ENCODE measurements at regions not wholly inside any gene's neighbourhood (a gene's known extent, or its start where the extent isn't known, plus 50 kb on each side); places are given as distances from the start of the nearest gene placed in this dataset.

GRCh38 chr3:36606871-36607765 is 157.2 kb downstream of the DCLK3 start:
- H3K9ac ChIP-seq (ENCODE audit: low read depth in 1 of 2, low read length in 2 of 2), result no peak overlapping the region
- 32% methylated on average over 4 of the region's 4 CpGs for WGBS
- TF ChIP-seq RAD21 (IDR thresholded peaks at IDR 0.05) (no peak), MAX (IDR thresholded peaks at IDR 0.05) (no peak), FOXA2 (IDR thresholded peaks at IDR 0.05) (no peak), CTCF (IDR thresholded peaks at IDR 0.05; ENCODE audit: low read depth, low read length, missing input control) (no peak), FOXA1 (IDR thresholded peaks at IDR 0.05) (no peak), YY1 (IDR thresholded peaks at IDR 0.05) (no peak), TAF1 (conservative IDR thresholded peaks at IDR 0.05) (no peak), RXRA (IDR thresholded peaks at IDR 0.05) (no peak), EGR1 (IDR thresholded peaks at IDR 0.05; ENCODE audit: low read depth in 2 of 2) (no peak), REST (IDR thresholded peaks at IDR 0.05) (no peak), HNF4A (conservative IDR thresholded peaks at IDR 0.05) (no peak), JUND (IDR thresholded peaks at IDR 0.05) (no peak), ZBTB33 (IDR thresholded peaks at IDR 0.05) (no peak), SP1 (IDR thresholded peaks at IDR 0.05) (no peak), NR2F2 (IDR thresholded peaks at IDR 0.05) (no peak), HNF4G (IDR thresholded peaks at IDR 0.05) (no peak), ATF3 (IDR thresholded peaks at IDR 0.05) (no peak)
- H3K4me1 ChIP-seq (ENCODE audit: control insufficient read depth in 4 of 4, insufficient read depth in 4 of 4, low read length in 3 of 4), result no peaks in the 10 kb centered on the region
- no peak overlapping the region for H3K27ac ChIP-seq (ENCODE audit: low read depth in 1 of 2, low read length in 2 of 2)
- H3K4me3 ChIP-seq (ENCODE audit: low read depth in 1 of 3, low read length in 3 of 3), result no peak overlapping the region
- H3K36me3 ChIP-seq (ENCODE audit: control insufficient read depth in 4 of 4, insufficient read depth in 3 of 4, low read depth in 1 of 4, low read length in 3 of 4), result no peaks in the 10 kb centered on the region
- H3K27me3 ChIP-seq (ENCODE audit: control insufficient read depth in 4 of 4, insufficient read depth in 4 of 4, low read length in 3 of 4), result peaks cover 0 to 5% (median 0%) of the 10 kb centered on the region in 4 donors
- H3K9me3 ChIP-seq (ENCODE audit: control insufficient read depth in 4 of 4, low read length in 3 of 4), result no peaks in the 10 kb centered on the region
- DNase-seq (ENCODE audit: low spot score), result no peak
